NCI-H226 (cell line): ENCODE measurements at regions not wholly inside any gene's neighbourhood (a gene's known extent, or its start where the extent isn't known, plus 50 kb on each side); places are given as distances from the start of the nearest gene placed in this dataset.
"Not testable (repeated sequence)": the region's sequence is repeated elsewhere in the genome, so short reads cannot be mapped to it uniquely, and the experiment has no call there.

Source experiments
- DNase-seq: peaks from one replicate; pipeline ENCODE4 v3.0.0-alpha.2; 2015

DNA sequence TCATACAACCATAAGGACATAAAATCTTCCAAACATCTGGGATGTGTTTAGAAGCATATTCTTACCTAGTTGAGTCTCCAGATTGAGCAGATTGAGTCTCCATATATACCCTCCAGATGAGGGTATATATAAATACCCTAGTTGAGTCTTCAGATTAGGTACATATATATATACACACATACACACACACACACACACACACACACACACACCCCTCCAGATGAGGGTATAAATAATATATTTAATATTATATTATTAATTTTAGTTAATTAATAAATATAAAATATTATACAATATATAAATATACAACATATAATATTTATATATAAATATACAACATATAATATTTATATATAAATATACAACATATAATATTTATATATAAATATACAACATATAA, 2219.1 kb downstream of the PCDH7 start:
- not testable (repeated sequence) for DNase-seq

DNA sequence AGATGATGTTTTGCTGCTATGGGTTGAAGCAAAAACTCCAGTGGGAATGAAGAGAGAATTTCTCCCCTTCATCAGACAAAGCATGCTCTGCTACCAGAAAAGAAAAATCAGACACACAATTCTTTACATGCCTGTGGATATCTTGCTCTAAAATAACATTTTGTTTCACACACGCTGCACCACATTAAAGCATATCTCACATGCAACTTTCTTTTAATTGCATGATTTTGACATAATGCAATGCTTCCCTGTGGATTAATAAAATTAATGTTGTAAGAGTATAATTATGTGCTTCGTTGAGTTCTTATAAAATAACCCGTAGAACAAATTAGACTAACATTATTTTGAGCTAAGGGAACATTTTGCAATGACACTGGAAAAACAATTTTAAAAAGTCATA, 2230.7 kb downstream of the PCDH7 start:
- no peak for DNase-seq

DNA sequence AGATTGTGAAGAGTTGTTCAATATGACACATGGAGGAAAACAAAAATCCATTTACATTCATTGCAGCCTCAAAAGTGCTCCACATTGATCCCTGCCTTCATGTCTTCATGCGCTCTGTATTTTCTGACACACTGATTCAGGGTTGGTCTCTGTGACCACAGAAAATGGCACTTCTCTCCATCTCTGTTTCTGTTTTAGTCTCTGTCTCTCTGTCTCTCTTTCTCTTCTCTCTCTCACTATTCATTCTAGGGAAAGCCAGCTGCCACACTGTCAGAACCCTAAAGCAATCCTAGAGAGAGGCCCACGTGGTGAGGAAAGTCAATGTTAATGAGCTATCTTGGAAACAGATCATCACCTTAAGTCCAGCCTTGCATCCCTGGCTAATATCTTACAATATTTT, 2238.4 kb downstream of the PCDH7 start:
- no peak for DNase-seq

DNA sequence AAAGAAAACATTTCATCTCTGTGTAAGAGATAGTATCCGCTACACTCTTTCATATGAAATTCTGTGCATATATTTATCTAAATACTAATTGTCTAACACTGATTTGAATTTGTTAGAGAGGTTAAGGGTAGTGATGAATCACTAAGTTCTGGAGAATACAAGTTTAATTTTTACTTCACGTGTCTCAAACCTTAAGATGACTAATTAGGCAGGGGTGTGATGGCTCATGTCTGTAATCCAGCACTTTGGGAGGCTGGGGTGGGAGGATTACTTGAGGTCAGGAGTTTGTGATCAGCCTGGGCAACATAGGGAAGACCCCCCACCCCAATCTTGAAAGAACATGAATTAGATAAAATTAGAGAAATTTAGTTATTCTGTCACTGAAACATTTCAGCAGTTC, 2241.9 kb downstream of the PCDH7 start:
- DNase-seq, result no peak

DNA sequence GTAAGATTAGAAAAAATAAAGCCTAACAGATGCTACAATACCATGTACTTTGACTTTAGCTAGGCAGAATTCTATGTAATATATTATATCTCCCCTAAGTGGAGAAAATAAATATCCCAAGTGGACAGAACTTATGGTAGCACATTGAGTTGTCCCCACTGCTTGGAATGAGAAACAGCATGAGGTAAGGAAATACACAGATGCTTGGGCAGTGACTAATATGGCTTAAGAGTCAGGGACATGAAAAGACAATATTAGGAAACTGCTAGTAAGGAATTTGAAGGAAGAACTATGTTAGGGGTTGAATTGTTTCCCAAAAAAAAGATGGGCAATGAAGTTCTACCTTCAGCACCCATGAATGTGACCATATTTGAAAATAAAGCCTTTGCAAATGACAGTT, 2265.1 kb downstream of the PCDH7 start:
- peak; percentile 22 for DNase-seq

DNA sequence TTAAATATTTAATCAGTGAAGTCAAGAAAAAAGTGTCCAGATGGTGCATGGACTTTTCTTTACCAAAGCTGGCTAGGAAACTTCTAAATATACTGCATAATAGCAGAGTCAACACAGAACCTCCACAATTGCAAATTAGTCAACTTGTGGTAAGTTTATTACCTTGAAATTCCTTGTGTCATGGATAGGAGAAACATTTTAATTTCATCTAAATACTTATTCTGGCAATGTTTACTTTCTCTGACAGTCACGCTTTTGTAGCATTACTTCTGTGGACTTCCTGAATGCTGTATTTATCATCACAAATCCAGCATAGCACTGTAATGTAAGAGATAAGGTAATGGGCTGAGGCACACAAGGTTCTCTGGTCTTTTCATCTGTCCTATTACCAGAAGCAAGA, 2266.1 kb downstream of the PCDH7 start:
- no peak for DNase-seq

DNA sequence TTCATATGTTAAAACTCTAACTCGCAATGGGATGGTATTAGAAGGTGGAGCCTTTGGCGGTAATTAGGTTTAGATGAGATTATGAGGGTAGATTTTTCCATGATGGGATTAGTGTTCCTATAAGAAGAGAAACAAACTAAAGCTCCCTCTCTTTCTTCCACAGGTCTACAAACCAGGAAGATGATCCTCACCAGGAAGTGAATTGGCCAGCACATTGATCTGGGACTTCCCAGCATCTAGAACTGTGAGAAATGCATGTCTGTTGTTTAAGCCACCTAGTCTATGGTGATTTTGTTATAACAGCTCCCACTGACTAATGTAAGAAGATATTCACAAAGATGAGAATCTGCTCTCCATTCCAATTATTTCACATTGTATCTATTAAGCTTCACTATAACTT, 2266.9 kb downstream of the PCDH7 start:
- no peak for DNase-seq

DNA sequence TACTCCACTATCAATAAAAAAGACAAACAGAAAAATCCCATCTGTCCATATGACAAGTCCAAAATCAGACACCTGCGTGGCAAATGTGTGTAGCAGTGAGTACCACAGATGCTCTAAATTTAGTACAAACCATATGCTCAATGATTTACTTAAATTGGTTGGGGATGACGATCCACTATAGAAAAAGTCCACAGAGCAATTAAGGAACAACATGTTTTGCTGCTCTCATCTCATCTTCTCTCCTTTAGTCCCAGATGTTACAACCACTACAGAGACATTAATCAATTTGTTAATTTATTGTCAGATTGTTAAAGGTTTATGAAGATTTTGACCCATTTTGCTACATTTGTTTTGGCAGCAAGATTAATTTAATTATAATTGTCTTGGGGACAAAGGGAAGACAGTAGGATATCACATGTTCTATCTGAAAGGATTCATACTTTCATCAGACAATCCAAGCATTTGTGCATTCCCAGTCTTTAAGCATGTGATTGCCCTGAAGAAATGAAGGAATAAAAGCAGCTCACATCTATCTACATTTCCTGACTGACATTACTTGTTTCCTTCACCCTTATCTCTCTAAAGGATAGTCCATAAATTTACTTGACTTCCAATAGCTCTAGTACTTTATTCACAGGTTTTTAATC, 2268.1 kb downstream of the PCDH7 start:
- no peak for DNase-seq

DNA sequence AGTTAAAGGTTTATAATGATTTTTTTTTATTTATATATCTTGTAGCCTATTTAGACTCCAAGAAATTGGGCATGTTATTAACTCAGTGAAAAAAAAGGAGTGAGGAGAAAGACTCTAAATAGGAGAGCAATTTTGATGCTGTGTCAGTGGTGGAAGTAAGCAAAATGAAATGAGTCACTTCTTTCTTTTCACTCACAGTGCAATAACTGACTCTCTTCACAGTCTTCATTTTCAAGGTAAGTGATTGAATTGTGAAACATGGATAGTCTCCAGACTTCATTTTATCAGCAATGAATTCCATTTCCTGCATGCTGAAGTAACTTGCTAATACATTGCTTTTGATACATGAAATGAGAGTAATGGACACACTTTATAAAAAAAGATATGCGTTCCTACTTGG, 2271.5 kb downstream of the PCDH7 start:
- DNase-seq, result peak; percentile 47

DNA sequence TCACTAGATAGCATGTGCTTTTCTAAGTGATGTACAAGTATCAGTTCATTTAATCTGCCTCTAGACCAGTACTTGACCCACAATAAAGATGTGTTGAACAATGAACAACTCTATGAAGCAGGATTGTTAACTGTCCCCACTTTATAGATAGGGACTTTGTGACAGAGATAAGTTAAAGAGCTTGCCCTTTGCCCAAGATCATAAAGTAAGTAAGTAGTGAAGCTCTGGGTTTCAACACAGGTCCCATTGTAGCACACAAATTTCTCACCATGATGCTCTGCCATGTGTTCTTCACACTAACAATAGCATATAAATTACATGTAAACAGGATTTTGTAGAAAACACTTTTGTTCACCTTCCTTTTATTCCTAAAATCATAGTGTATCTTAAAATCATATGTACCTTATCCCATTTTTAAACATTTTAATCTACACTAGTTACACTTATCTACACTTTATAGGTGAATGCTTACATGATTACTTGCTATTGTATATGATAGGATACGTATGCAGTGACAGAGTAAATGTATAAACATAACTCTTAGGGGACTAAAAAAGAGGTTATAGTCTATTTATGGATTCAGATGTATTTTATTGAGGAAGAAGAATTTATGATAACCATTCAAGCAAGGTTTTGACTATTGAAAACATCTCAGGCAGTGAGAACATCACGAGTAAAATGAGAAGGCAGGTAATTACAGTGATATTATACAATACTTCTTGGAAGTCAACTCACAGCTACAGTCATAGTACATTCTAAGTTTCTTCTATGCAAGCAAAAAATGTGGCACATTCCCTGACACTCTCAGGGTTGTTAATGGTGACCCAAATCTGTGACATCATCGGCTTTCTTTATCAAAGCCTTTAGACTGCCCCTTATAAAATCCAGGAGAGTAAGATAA, 2275.1 kb downstream of the PCDH7 start:
- no peak for DNase-seq

DNA sequence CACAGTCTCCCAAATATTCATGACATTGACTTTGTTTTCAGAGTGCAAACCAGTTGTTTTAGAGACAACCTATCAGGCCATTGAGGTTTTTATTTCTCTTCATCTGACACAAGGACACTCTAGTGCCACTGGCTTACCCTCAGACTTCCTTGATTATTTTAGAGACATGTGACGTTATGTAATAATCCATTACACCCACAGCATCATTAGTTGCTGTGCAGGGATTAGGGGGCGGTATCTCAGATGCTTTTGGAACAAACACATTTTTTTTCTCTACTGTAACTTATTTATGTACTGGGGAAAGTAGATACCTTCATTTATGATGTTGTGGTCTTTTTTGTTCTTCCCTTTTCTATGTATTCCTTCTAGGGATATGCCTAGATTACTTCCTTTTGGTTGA, 2293.1 kb downstream of the PCDH7 start:
- DNase-seq, result no peak

DNA sequence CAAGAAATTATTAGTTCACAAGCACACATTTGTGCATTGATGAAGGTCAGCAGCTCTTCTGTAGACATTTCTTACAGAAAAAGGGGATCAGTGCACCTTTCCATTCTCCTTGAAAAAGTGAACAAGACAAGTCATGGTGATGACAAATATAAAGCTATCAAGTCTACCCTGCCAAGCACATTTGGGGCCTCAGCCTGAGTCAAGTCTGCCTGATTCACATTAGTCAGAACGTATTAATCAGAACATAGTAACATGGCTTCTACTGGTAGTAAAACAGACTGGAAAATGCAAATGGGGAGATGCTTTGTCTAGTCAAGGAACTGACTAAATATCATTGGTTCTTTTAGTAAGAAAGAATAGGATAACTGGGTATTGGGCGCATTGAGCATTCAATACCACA, 2305.1 kb downstream of the PCDH7 start:
- no peak for DNase-seq

DNA sequence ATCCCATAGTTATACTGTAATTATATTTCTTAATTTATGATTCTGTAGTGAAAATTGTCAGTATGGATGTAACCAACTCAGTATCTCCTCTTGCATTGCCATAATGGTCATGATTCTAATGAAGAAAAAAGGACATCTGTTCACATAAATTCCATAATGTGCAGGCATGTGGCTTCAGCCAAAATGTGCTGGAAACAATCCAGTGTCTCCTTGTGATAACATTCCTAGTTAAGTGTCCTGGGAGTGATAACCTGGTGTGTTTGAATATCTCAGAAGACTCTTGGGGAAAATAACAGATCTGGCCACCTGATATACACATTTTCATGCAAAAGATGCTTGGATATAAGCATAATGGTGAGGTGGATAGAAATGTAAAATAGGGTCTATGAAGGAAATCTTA, 2309.8 kb downstream of the PCDH7 start:
- no peak for DNase-seq

DNA sequence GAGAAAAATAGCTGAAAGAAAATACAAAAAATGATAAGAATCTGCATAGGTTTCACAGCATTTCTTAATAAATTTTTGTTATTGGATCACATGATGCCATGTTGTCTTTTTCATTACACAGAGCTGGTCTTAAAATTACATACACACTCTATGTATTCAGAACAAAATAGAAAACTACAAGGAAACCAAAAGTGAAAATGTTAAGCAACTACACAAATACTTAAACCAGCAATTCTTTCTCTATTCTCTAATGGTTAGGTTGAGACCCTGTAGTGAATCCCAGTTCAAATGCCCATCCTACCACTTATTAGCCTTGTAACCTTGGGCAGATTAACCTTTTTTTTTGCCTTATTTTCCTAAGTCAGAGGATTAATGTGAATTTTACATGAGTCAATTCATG, 2311.2 kb downstream of the PCDH7 start:
- no peak for DNase-seq

DNA sequence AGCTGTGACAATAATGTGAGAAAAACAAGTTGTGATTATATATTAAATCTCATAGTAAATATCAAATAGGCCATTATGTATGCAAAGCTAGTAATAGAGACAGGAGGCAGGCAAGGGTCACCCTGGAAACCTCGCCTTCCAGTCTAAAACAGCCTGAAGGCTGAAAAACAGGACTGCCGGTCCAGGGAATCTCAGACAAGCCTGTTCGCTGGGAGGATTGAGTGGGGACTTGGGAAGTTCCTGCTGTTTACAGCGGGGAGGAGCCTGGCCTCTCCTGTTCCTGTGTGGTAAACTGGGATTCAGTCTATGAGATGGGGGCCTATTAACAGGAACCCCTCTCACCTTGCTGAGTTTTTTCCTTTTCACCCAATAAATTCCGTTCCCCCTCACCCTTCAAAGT, 2317.3 kb downstream of the PCDH7 start:
- no peak for DNase-seq

DNA sequence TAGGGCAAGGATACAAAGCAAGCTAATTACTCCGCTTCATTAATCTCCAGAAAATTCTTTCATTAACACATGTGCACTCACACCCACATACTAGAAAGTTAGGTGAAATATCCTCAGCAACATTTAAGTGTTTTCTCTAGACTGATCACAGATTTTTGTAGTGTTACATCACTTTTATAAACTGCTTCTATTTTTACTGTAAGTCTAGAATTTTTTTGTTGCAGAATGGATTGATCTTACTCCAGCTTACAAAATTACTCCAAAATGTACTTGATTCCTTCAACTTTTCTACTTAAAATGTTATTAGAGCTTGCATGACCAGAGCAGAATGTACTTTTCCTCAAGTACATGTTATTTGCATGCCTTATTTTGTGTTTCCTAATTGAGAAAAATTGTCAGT, 2325.2 kb downstream of the PCDH7 start:
- no peak for DNase-seq

DNA sequence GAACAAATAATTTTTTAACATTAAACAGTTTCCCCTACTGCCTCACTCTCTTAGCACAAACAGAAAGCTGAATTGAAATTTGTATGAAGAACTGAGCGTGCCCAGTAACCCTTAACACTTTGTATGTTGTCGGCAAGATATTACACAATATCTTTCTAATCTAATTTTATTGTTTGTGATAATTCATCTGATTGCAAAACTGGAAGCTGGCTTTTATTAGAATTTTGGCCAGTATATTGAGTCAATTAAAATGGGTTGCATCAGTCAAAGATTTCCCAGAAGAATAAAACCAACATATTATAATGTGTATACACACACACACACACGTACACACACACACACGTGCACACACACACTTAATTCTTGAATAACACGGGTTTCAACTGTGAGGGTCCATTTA, 2332.1 kb downstream of the PCDH7 start:
- no peak for DNase-seq

DNA sequence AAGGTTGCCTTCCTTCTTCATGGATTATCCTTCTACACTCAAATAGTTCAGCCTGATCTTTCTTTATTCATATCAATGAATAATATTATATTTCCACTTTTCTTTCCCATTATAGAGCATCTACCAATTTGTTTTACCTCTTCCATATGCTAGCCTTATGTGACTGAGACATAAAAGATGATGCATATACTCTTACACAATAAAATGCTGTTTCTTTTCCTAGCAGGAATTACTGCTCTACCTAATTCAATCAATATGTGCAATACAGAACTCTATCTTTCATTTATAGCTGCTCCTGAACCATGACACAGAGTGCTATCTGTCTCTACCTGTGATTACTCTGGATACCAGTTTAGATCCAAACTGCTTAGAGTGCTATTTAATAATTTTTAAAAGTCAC, 2334.0 kb downstream of the PCDH7 start:
- no peak for DNase-seq

DNA sequence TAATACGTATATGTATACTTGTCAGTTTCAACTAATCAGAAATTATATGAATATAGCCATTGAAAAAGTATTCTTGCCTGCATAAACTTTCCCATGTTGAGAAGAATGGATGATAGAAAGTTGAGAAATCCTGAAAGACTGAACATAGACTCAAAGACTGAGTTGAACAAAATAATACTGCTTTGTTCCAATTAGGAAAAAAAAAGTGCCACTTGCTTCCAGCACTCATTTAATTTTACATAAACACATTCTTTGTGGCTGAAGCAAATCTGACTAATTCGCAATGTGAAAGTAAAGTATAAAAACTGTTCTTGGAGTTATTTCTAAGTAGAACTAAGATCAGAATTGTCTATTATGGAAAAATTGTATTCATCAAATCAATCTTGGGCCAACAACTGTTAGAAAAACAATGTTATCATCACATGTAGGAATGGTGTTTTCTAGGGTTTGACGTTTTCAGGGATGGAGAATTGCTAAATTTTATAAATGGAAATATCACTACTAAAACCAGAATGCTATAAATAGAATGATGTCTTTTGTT, 2334.6 kb downstream of the PCDH7 start:
- DNase-seq, result no peak

DNA sequence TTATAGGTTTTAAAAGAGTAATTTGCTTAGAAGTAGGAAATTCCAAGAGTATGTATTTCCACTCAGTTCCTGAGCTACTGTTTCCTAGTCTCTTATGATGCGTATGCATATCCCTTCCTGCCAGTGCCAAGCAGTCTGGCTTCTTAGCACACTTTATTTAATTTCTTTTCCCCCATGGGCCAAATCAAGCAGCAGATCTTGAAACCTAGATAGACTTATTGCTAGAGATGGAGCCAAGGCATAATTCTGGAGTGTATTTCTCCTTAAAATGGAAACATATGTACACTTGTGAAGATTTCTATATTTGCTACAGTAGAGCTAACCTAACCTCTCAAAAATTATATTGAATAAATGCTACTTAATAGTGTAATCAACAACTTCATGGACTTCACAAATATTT, 2337.6 kb downstream of the PCDH7 start:
- no peak for DNase-seq

DNA sequence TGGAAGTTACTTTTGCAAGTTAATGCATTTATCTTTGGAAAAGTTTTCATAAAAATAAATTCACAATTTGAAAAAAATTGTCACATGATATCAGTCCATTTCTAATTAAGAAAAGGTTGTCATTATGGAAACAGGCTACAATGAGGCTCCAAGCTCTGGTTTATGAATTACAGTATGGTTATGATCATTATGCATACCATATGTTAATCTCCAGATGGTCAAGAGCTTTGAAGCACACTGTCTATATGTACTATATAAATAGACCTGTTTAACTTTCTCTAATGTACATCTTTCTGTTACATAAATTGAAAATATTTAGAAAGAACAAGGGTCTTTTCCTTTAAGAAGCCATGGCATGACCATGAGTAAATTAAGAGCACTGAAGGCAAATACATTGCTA, 2338.8 kb downstream of the PCDH7 start:
- no peak for DNase-seq

DNA sequence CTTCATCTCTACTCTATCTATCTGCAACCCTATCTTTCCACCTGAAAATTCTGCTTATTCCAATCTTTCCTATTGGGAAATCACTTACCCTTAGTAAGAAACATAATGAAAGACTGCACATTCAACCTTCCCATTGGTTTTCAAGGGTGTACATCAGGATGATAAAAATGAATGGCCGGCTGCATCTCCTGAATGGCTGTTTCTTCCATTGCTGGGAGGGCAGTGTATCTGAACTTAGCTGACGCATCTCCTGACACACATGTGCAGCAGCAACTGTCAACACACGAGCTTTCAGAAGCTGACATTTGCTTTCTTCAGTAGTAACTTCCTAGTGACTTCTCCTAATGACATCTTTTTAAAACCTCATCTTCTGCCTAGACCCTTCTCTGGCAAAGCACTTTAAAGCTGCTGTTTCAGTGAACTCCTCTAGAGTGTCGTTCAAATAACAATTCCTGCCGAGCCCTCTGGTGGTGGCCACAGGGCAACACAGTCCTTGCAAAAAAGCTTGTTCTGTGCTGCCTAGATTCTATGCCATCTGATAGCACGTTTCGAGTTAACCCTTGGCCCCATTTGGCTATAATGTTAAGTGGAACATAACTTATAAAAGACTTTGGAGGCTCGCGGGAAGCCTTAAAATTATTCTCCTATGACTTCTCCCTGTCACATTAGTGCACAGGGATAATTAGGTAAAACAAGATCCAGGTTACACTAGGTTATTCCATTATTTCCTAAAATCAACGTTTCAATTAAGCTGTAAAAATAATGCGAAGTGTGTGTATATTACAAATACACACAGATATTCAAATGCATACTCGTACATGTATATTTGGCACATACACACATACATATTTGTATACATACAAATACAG, 2340.7 kb downstream of the PCDH7 start:
- peak; percentile 16 for DNase-seq

DNA sequence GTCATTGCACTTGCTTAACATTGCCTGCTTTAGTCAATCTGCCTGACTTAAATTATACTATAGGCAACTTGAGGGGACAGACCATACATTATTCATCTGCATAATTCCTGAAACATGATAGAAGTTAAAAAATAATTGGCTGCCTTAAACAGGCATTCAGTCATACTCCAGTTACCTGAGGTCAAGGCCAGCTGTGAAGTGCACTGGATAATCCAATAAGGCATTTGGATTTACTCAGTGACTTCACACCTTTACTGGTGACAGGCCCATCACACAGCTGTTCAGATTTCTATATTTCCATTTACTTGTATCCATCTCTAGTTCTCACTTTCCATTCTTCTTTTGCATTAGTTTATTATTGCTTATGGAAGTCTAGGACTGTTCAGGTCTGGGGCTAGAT, 2341.6 kb downstream of the PCDH7 start:
- DNase-seq, result no peak
